Endothelial cell of umbilical vein (primary cell): ENCODE measurements at regions not wholly inside any gene's neighbourhood (a gene's known extent, or its start where the extent isn't known, plus 50 kb on each side); places are given as distances from the start of the nearest gene placed in this dataset.

Experiments used
- BruUV-seq: library from RNA; stranded (reverse); fragments of 400-500 nt; replicated peaks from 2 replicates; lab custom pipeline; 2021; lab: Mats Ljungman, UMichigan
- CTCF ChIA-PET: fragments of 300-600, 350-600 bp; sonication (Branson Sonifier 250); formaldehyde crosslinking; loops from one replicate; lab custom pipeline; 2021; ENCODE audit warnings: antibody characterized with exemption, inconsistent platforms; lab: Charles Lee
- POLR2A ChIA-PET: fragments of 300-600, 350-600 bp; sonication (Branson Sonifier 250); formaldehyde crosslinking; loops from one replicate; lab custom pipeline; 2021; ENCODE audit warnings: antibody characterized with exemption, inconsistent platforms; lab: Charles Lee
- DNase-seq: peaks from one replicate; pipeline ENCODE4 v3.0.0-alpha.2; 2011; ENCODE audit warnings: low read depth, low spot score
- FAIRE-seq: peaks from 2 replicates; lab custom pipeline; 2011; peaks lifted over from hg19 to GRCh38; lab: Jason Lieb, UNC
- H2AFZ ChIP-seq: 2 replicates; pipeline ENCODE4 v1.6.0; 2012; ENCODE audit warnings: low read depth, low read length, control low read depth, inconsistent platforms
- H3K27ac ChIP-seq: 2 replicates; pipeline ENCODE4 v1.5.1; 2011; ENCODE audit warnings: low read depth, mild to moderate bottlenecking, control low read depth, low read length, moderate library complexity; ENCODE audit not compliant: insufficient read depth
- H3K27me3 ChIP-seq, 2 experiments: 2 replicates each; pipeline versions ENCODE4 v1.6.0 to v1.6.1; 2011; ENCODE audit warnings: low read length in 2 of 2, mixed read lengths in 1 of 2; ENCODE audit not compliant: control insufficient read depth in 2 of 2, insufficient read depth in 2 of 2
- H3K36me3 ChIP-seq, 2 experiments: 2 replicates in 1 of 2; 3 replicates in 1 of 2; pipeline ENCODE4 v1.5.1; 2011; ENCODE audit warnings: low read length in 2 of 2, mild to moderate bottlenecking in 1 of 2, moderate library complexity in 1 of 2; ENCODE audit not compliant: control insufficient read depth in 2 of 2, insufficient read depth in 2 of 2; ENCODE audit errors: extremely low read depth in 1 of 2
- H3K4me1 ChIP-seq: 3 replicates; pipeline ENCODE4 v1.5.1; 2011; ENCODE audit warnings: mild to moderate bottlenecking, low read length; ENCODE audit not compliant: control insufficient read depth, insufficient read depth; ENCODE audit errors: extremely low read depth
- H3K4me2 ChIP-seq: 2 replicates; pipeline ENCODE4 v1.6.1; 2011; ENCODE audit warnings: low read length, control low read depth, mixed read lengths; ENCODE audit not compliant: insufficient read depth
- H3K4me3 ChIP-seq, 3 experiments: fragments of 200-600 bp in 1 of 3; sonication (generic), shearing (Covaris generic) in 1 of 3; replicated peaks in 1 of 3; 2 replicates each; pipeline ENCODE4 v1.5.1; 2011 to 2016; ENCODE audit warnings: control low read depth in 3 of 3, low read length in 3 of 3, mild to moderate bottlenecking in 2 of 3, inconsistent platforms in 1 of 3, low read depth in 1 of 3, moderate library complexity in 1 of 3; ENCODE audit not compliant: insufficient read depth in 1 of 3
- H3K79me2 ChIP-seq: 2 replicates; pipeline ENCODE4 v1.6.0; 2012; ENCODE audit warnings: low read length, inconsistent platforms; ENCODE audit not compliant: control insufficient read depth, insufficient read depth
- H3K9ac ChIP-seq: replicated peaks from 2 replicates; pipeline ENCODE3; 2011; ENCODE audit warnings: low read length, control low read depth; ENCODE audit not compliant: insufficient read depth; ENCODE audit errors: extremely low read depth
- H3K9me1 ChIP-seq: replicated peaks from 3 replicates; pipeline ENCODE4 v1.6.0; 2011; ENCODE audit warnings: mild to moderate bottlenecking, low read length; ENCODE audit not compliant: control insufficient read depth, insufficient read depth; ENCODE audit errors: extremely low read depth
- H3K9me3 ChIP-seq: replicated peaks from 2 replicates; pipeline ENCODE4 v1.5.1; 2012; ENCODE audit warnings: low read length, inconsistent platforms; ENCODE audit not compliant: control insufficient read depth, insufficient read depth
- H4K20me1 ChIP-seq: replicated peaks from 2 replicates; pipeline ENCODE3; 2011; ENCODE audit warnings: mild to moderate bottlenecking, low read length; ENCODE audit not compliant: control insufficient read depth, insufficient read depth; ENCODE audit errors: extremely low read depth
- EZH2 ChIP-seq: IDR thresholded peaks from 2 replicates; pipeline ENCODE4 v1.6.1; 2012; ENCODE audit warnings: borderline replicate concordance, low read depth, mild to moderate bottlenecking, moderate library complexity, low read length, inconsistent platforms; ENCODE audit not compliant: severe bottlenecking
- FOS ChIP-seq: IDR thresholded peaks from 2 replicates; pipeline ENCODE4 v1.6.1; 2011; ENCODE audit warnings: mild to moderate bottlenecking, low read length, moderate library complexity, borderline replicate concordance; ENCODE audit not compliant: insufficient read depth
- GATA2 ChIP-seq: IDR thresholded peaks from 2 replicates; pipeline ENCODE4 v1.7.0; 2011; ENCODE audit warnings: low read depth, mild to moderate bottlenecking, moderate library complexity, mixed read lengths, low read length; ENCODE audit not compliant: insufficient read length, insufficient read depth
- JUN ChIP-seq: IDR thresholded peaks from 2 replicates; pipeline ENCODE4 v1.6.1; 2011; ENCODE audit warnings: borderline replicate concordance, low read depth; ENCODE audit not compliant: insufficient read length, insufficient read depth
- MYC ChIP-seq: IDR thresholded peaks from one replicate; pipeline ENCODE4 v1.6.1; 2011; ENCODE audit warnings: mild to moderate bottlenecking, low read depth, low read length
- POLR2A ChIP-seq: IDR thresholded peaks from 2 replicates; pipeline ENCODE4 v1.6.1; 2012; ENCODE audit warnings: low read depth, mild to moderate bottlenecking, control low read depth, low read length
- POLR2AphosphoS5 ChIP-seq: IDR thresholded peaks from 2 replicates; pipeline ENCODE4 v1.6.1; 2012; ENCODE audit warnings: low read depth, mild to moderate bottlenecking, control low read depth, low read length, moderate library complexity; ENCODE audit not compliant: insufficient read depth
- dilution Hi-C: fragments of 300-500 bp; cut with MboI; formaldehyde crosslinking; loops from one replicate; pipeline ENCODE4 v1.15.0; 2019; ENCODE audit warnings: low sequenced_read_pairs; ENCODE audit not compliant: extremely low pct_ligation_motif_present
- intact Hi-C: fragments of 100-400 bp; cut with micrococcal nuclease; formaldehyde crosslinking; loops from one replicate; pipeline ENCODE4 v1.10.0; 2022
- TF ChIP-seq, protein P1 (sequence below): IDR thresholded peaks from 2 replicates; pipeline ENCODE4 v1.6.1; 2011; ENCODE audit not compliant: insufficient read depth, insufficient read length
- TF ChIP-seq, protein P2 (sequence below), 2 donors: IDR thresholded peaks; 1 replicate in 1 of 2; 2 replicates in 1 of 2; pipeline ENCODE4 v1.5.1; 2011; ENCODE audit warnings: low read length in 2 of 2, mild to moderate bottlenecking in 2 of 2, moderate library complexity in 2 of 2, control low read depth in 1 of 2, inconsistent platforms in 1 of 2, low read depth in 1 of 2; ENCODE audit not compliant: insufficient read depth in 1 of 2; ENCODE audit errors: extremely low read depth in 1 of 2

DNA sequence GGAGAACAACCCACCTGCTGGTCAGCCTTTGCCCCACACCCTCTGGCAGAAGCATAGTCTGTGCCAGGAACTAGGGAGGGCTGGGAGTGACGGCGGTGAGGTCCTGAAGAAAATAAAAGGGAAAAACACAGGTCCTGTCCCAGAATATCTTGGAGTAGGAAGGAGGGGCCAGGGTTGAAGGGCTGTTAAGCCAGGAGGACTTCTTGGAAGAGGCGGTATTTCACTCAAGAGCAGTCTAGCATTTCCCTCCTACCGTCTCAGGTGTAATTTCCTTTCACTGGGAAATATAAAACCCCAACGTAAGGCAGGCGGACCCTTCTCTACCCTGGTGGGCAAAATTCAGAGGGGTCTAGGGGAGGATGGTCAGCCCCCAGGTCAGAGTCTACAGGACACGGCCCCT, 72.7 kb upstream of the TTC34 start:
- Histone ChIP-seq H3K27me3 (no peaks in the 10 kb centered on the region), H2AFZ (no peak overlapping the region), H3K36me3 (no peaks in the 10 kb centered on the region), H3K9me3 (peaks cover 8% of the 10 kb centered on the region), H3K9ac (no peak overlapping the region), H3K9me1 (no peaks in the 10 kb centered on the region), H3K27ac (no peak overlapping the region), H3K4me3 (no peak overlapping the region), H3K4me2 (no peak overlapping the region), H4K20me1 (no peaks in the 10 kb centered on the region), H3K79me2 (no peaks in the 10 kb centered on the region), H3K4me1 (no peaks in the 10 kb centered on the region)
- no peak for TF ChIP-seq POLR2AphosphoS5
- no peak for TF ChIP-seq FOS
- no peak for TF ChIP-seq GATA2
- TF ChIP-seq JUN, result no peak
- TF ChIP-seq, protein P1, sequence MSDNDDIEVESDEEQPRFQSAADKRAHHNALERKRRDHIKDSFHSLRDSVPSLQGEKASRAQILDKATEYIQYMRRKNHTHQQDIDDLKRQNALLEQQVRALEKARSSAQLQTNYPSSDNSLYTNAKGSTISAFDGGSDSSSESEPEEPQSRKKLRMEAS, result no peak
- no peak for TF ChIP-seq EZH2
- no peak for TF ChIP-seq POLR2A
- no peak for TF ChIP-seq MYC
- TF ChIP-seq, protein P2, sequence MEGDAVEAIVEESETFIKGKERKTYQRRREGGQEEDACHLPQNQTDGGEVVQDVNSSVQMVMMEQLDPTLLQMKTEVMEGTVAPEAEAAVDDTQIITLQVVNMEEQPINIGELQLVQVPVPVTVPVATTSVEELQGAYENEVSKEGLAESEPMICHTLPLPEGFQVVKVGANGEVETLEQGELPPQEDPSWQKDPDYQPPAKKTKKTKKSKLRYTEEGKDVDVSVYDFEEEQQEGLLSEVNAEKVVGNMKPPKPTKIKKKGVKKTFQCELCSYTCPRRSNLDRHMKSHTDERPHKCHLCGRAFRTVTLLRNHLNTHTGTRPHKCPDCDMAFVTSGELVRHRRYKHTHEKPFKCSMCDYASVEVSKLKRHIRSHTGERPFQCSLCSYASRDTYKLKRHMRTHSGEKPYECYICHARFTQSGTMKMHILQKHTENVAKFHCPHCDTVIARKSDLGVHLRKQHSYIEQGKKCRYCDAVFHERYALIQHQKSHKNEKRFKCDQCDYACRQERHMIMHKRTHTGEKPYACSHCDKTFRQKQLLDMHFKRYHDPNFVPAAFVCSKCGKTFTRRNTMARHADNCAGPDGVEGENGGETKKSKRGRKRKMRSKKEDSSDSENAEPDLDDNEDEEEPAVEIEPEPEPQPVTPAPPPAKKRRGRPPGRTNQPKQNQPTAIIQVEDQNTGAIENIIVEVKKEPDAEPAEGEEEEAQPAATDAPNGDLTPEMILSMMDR (IDR thresholded peaks at IDR 0.05; ENCODE audit: extremely low read depth in 1 of 2, insufficient read depth in 1 of 2, low read depth in 1 of 2, low read length in 2 of 2), result no peak
- CTCF ChIA-PET, result no interaction called here
- FAIRE-seq, result no peak
- POLR2A ChIA-PET, result no interaction called here
- no peak for DNase-seq
- dilution Hi-C loops, result no loop called here
- intact Hi-C loops, result no loop called here
- BruUV-seq, result no TSS peak
